Activated CD4-positive, alpha-beta T cell treated with anti-CD3 and anti-CD28 coated beads, Interleukin-2, amount 50 U/mL, for 1 hour (primary cell): ENCODE measurements at regions not wholly inside any gene's neighbourhood (a gene's known extent, or its start where the extent isn't known, plus 50 kb on each side); places are given as distances from the start of the nearest gene placed in this dataset.

Source experiments
- DNase-seq: peaks from one replicate; pipeline ENCODE4 v3.0.0-alpha.2; 2020

DNA sequence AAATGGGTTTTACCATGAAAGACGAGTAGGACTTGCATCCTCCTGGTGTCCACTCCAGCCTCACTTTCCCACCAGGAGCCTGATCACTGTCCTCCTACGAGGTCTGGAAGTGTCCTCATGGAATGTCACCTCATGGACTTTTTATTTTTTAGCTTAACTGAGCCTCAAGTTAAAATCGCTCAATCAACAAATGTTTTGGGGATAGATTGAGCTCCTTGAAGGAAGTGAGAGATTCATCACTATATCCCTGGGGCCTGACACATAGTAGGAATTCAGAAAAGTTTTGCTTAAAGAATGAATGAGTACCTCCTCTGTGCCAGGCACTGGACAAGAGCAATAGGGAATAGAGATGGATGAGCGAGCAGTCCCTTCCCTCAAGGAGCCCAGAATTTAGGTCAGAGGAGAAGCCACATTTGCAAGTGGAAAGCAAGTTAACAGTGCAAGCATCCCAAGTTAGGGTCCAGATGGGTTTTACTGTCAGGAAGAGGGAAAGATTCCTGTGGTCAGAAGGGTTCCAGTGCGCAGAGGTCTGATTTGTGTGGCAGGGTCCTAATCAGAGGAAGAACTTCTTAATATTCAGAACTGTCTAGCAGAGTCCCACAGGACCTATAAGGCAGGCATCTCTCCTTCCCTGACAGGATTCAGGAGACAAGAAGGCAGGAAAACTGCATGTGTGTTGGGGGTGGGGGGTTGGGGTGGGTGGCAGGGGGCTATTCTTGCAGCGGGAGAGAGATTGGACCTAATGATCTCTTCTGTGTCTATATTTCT, 67.0 kb downstream of the MYCN start:
- no peak for DNase-seq

- DNase-seq = no peak
Observed at GRCh38 chr2:16006537-16007166, 66.3 kb downstream of the MYCN start.

GRCh38 chr2:16005816-16006536, 65.6 kb downstream of the MYCN start:
- no peak for DNase-seq

- DNase-seq = no peak
Observed at GRCh38 chr2:16005389-16005788, 65.0 kb downstream of the MYCN start.

DNA sequence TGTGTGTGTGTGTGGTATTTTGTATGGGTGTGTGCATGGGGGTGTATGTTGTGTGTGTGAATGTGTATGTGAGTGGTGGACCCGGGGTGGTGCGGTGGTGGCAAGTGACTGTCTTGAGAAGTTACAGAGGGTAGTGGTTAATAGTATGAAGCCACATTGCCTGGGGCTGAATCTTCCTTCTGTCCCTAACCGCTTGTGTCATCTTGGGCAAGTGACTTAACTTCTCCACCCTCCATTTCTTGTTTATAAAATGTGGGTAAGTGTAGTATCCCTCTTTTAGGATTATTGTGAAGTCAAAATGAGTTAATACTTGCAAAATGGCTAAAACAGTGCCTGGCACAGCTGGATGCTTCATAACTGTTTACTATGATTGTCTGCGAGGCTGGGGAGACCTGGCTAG, 63.5 kb downstream of the MYCN start:
- DNase-seq = no peak

DNA sequence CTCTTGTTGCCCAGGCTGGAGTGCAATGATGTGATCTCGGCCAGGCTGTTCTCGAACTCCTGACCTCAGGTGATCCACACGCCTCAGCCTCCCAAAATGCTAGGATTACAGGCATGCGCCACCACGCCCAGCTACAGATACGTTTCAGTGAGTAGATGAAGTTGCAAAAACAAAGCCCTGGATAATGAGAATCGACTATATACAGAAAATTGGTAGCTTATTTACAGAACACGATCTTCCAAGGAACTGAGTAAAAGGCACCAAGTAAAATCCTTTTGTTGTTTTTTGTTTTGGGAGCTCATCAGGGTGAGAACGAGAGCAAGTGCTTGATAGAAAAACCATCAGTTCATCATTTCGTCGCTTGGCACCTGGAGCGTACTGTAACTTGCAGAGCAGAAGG, 62.8 kb downstream of the MYCN start:
- no peak for DNase-seq

DNA sequence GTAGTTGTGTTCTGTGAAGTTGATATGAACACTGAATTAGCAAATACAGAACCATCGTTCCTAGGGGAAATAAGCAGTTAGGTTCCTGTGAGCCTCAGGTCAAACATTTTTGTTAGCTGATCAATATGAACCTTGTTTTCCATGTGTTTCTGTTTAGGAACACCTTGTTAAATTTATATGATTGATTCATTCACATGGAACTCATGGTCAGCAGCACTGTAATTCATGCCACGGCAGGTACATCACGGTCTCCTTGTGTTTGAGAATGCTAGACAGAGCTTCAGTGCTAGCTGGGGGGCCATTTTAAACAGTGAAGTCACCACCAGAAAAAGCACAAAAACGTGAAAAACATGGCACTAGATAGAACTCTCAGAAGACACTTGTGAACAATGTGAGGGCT, 62.2 kb downstream of the MYCN start:
- no peak for DNase-seq

- no peak for DNase-seq
Observed at GRCh38 chr2:16002144-16002543, 61.8 kb downstream of the MYCN start.

GRCh38 chr2:16000642-16001041, 60.3 kb downstream of the MYCN start:
- DNase-seq = no peak

GRCh38 chr2:15999596-16000469, 59.5 kb downstream of the MYCN start:
- DNase-seq = no peak

- no peak for DNase-seq
Observed at GRCh38 chr2:15997728-15998280, 57.5 kb downstream of the MYCN start.

DNA sequence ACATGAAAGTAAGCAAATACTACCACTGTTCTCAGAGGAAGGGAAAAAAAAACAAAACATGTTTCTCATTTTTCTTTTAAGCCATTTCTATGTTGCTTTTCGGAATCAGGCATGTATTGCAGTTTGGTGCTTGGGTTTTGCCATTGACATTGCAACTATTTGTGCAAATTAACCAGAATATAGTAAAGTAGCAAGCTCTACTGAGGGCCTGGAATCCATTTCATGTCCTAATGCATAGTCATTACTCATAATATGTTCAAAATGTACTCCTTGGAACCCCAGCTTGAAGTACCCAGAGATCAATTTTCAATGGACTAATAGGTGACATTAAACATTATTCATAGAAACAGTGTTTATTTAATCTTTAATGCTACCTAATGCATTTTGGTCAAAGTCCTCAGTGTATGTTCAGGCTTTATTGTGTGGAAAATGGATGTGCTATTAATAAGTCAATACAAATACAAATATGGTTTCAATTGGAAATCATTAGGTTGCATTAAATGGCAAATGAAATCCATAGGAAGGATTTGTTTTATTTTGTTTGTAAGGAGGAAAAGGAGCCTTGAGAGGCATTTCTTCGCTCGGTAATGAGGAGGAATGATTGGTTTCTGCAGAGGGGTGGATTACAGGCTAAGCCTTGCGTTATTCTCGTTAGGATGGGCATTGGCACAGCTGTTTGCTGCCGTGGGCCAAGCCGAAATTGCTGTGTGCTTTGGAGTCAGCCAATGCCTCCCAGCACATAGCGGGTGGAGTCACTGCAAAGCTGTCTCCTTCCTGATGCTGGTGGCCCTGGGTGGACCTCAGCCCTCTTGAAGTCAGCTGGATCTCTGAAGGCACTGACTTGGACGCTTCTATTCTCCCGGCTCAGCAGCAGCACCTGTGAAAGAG, 56.4 kb downstream of the MYCN start:
- DNase-seq = no peak
